Choroid plexus epithelial cell (primary cell): ENCODE measurements at regions not wholly inside any gene's neighbourhood (a gene's known extent, or its start where the extent isn't known, plus 50 kb on each side); places are given as distances from the start of the nearest gene placed in this dataset.

ENCODE experiments used
- DNase-seq: peaks from one replicate; pipeline ENCODE4 v3.0.0-alpha.2; 2010; ENCODE audit warnings: low read depth
- H3K4me3 ChIP-seq: 2 replicates; pipeline ENCODE4 v1.5.1; 2011; ENCODE audit warnings: low read depth, mild to moderate bottlenecking, control low read depth, low read length, moderate library complexity
- CTCF ChIP-seq: conservative IDR thresholded peaks from 2 replicates; pipeline ENCODE4 v1.5.1; 2011; ENCODE audit warnings: low read depth, mild to moderate bottlenecking, control low read depth, inconsistent platforms, low read length, moderate library complexity

- no peak for TF ChIP-seq CTCF
- DNase-seq: no peak
- no peak overlapping the region for H3K4me3 ChIP-seq
Measured at GRCh38 chr1:185668013-185668412, 66.2 kb upstream of the HMCN1 start.

GRCh38 chr1:185666582-185666981 is 67.6 kb upstream of the HMCN1 start:
- no peak for TF ChIP-seq CTCF
- no peak overlapping the region for H3K4me3 ChIP-seq
- no peak for DNase-seq

- no peak for TF ChIP-seq CTCF
- no peak for DNase-seq
- no peak overlapping the region for H3K4me3 ChIP-seq
Measured at GRCh38 chr1:185663771-185664296, 70.4 kb upstream of the HMCN1 start.

- no peak for DNase-seq
- TF ChIP-seq CTCF: no peak
- no peak overlapping the region for H3K4me3 ChIP-seq
Measured at GRCh38 chr1:185663332-185663731, 70.9 kb upstream of the HMCN1 start.

GRCh38 chr1:185661971-185662370 is 72.2 kb upstream of the HMCN1 start:
- no peak overlapping the region for H3K4me3 ChIP-seq
- DNase-seq: no peak
- no peak for TF ChIP-seq CTCF

GRCh38 chr1:185656663-185657062 is 77.5 kb upstream of the HMCN1 start:
- TF ChIP-seq CTCF: no peak
- DNase-seq: no peak
- H3K4me3 ChIP-seq: no peak overlapping the region

GRCh38 chr1:185654952-185655314 is 79.3 kb upstream of the HMCN1 start:
- H3K4me3 ChIP-seq: no peak overlapping the region
- no peak for TF ChIP-seq CTCF
- DNase-seq: no peak
